Heart right ventricle (tissue), 16 donors: ENCODE measurements at regions not wholly inside any gene's neighbourhood (a gene's known extent, or its start where the extent isn't known, plus 50 kb on each side); places are given as distances from the start of the nearest gene placed in this dataset.

ENCODE experiments used
- ATAC-seq, 8 donors: fragments of 200-7000 bp; cut with Tn5 transposase; one replicate each; pipeline ENCODE4 v1.9.1; 2020; ENCODE audit warnings: mild to moderate bottlenecking in 8 of 8, moderate library complexity in 8 of 8, moderate number of reproducible peaks in 1 of 8
- DNase-seq, 2 donors: peaks; one replicate each; pipeline ENCODE4 v3.0.0-alpha.2; 2020
- H3K27ac ChIP-seq, 10 donors: fragments of 200-600 bp; sonication (generic) in 2 of 10; one replicate each; pipeline versions ENCODE4 v1.5.0 to v1.8.0; 2020 to 2022; ENCODE audit warnings: mild to moderate bottlenecking in 3 of 10
- H3K27me3 ChIP-seq, 7 donors: fragments of 200-600 bp; one replicate each; pipeline ENCODE4 v1.8.0; 2021 to 2022; ENCODE audit warnings: mild to moderate bottlenecking in 2 of 7
- H3K36me3 ChIP-seq, 9 donors: fragments of 200-600 bp; sonication (generic) in 1 of 9; one replicate each; pipeline versions ENCODE4 v1.5.0 to v1.8.0; 2020 to 2022; ENCODE audit warnings: mild to moderate bottlenecking in 2 of 9
- H3K4me1 ChIP-seq, 9 donors: fragments of 200-600 bp; sonication (generic) in 1 of 9; one replicate each; pipeline versions ENCODE4 v1.5.0 to v1.8.0; 2020 to 2022; ENCODE audit warnings: mild to moderate bottlenecking in 4 of 9
- H3K4me3 ChIP-seq, 10 donors: fragments of 200-600 bp; sonication (generic) in 2 of 10; one replicate each; pipeline versions ENCODE4 v1.5.0 to v1.8.0; 2020 to 2022; ENCODE audit warnings: mild to moderate bottlenecking in 7 of 10, moderate library complexity in 2 of 10
- H3K9me3 ChIP-seq, 11 donors: fragments of 200-600 bp in 10 of 11; sonication (generic) in 2 of 11; one replicate each; pipeline versions ENCODE4 v1.5.0 to v1.8.0; 2013 to 2022; ENCODE audit warnings: mild to moderate bottlenecking in 2 of 11, control low read depth in 1 of 11, moderate library complexity in 1 of 11
- WGBS, 2 donors: extraction: QIAGEN DNeasy Blood & Tissue Kit; methylation state at CpG; one replicate each; pipeline ENCODE4 v1.1.7; 2013; ENCODE audit warnings: inconsistent platforms in 1 of 2; 5-methylcytosine and 5-hydroxymethylcytosine counted together
- intact Hi-C, 10 donors: fragments of 100-400 bp; cut with DNase I; formaldehyde crosslinking; loops; one replicate each; pipeline versions ENCODE4 v1.11.1 to v1.14.2; 2022
- TF ChIP-seq, protein P1 (sequence below), 9 donors: fragments of 200-600 bp; sonication (generic) in 2 of 9; IDR thresholded peaks; one replicate each; pipeline versions ENCODE4 v1.5.0 to v1.8.0; 2021 to 2022; ENCODE audit warnings: antibody characterized with exemption in 9 of 9, mild to moderate bottlenecking in 5 of 9, moderate library complexity in 1 of 9
- donor health status: Arrhythmogenic right ventricular cardiomyopathy.
- donor health status: ischemic (EF 13 %, LVEDD 7.1; RV severe dilation, severe dysfunction).
- donor health status: healthy with polysubstance abuse.
- donor health status: DM: no; HTN: yes; CAD: no.
- donor health status: DM: no; HTN: no; CAD: no.
- donor health status: ischemic (EF 25% LVEDD 6.9; RV normal size, moderate dysfunction).
- donor health status: ischemic (EF 25% LVEDD 5.7; RV mildly dilated, moderate dysfunction).
- donor health status: healthy.
- donor health status: DM: yes; HTN: yes; CAD: no.
- donor health status: Ischemic cardiomyopathy.
- donor health status: ischemic (EF 35%, LVEDD 5.7; RV mildly dilated, moderate dysfunction).
- donor health status: nonischemic (EF 11% LVEDD 7.7; RV severe dilation, severe dysfunction).
- donor health status: DM: yes; HTN: yes; CAD: no.
- donor health status: PGD.
- donor health status: ischemic (EF 29% LVEDD 5.4; RV normal size, mild dysfunction).
- donor health status: nonischemic (EF 23%, LVEDD 6.1; RV moderate dilation, normal function).

DNA sequence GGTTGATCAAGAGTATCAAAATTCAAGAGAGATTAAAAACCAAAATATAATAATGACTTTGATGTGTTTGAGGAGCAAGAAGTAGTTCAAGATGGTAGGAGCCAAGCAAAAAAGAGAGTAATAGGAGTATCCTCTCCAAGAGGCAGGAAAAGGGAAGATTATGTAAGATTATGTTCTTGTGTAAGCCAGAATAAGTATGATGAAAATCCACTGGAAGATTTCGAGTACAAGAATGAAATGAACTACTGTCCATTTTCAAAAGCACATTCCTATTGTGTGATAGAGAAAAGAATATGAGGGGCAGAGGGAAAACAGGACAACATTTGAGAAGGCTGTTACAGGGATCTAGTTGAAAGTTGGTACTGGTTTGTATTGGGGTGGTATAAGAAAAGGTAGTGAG lies 659.6 kb upstream of the INTU start:
- H3K4me3 ChIP-seq, result no peak overlapping the region
- ATAC-seq, result no peak
- H3K4me1 ChIP-seq, result peaks cover 0 to 14% (median 0%) of the 10 kb centered on the region in 9 donors
- H3K9me3 ChIP-seq, result no peaks in the 10 kb centered on the region
- H3K27ac ChIP-seq, result no peak overlapping the region
- TF ChIP-seq, protein P1, sequence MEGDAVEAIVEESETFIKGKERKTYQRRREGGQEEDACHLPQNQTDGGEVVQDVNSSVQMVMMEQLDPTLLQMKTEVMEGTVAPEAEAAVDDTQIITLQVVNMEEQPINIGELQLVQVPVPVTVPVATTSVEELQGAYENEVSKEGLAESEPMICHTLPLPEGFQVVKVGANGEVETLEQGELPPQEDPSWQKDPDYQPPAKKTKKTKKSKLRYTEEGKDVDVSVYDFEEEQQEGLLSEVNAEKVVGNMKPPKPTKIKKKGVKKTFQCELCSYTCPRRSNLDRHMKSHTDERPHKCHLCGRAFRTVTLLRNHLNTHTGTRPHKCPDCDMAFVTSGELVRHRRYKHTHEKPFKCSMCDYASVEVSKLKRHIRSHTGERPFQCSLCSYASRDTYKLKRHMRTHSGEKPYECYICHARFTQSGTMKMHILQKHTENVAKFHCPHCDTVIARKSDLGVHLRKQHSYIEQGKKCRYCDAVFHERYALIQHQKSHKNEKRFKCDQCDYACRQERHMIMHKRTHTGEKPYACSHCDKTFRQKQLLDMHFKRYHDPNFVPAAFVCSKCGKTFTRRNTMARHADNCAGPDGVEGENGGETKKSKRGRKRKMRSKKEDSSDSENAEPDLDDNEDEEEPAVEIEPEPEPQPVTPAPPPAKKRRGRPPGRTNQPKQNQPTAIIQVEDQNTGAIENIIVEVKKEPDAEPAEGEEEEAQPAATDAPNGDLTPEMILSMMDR (IDR thresholded peaks at IDR 0.05), result no peak
- 79 to 82% methylated on average over 1 of the region's 1 CpG for WGBS, 2 donors
- H3K36me3 ChIP-seq, result no peaks in the 10 kb centered on the region
- no peak for DNase-seq
- intact Hi-C loops, result no loop called here
- no peaks in the 10 kb centered on the region for H3K27me3 ChIP-seq

GRCh38 chr4:126976850-126977632 lies 655.7 kb upstream of the INTU start:
- intact Hi-C loops, result no loop called here
- H3K27ac ChIP-seq, result peak overlapping the region in 6 of 10 donors; percentile 7 to 40 (median 24)
- no peaks in the 10 kb centered on the region for H3K36me3 ChIP-seq
- peak overlapping the region in 1 of 10 donors; percentile 2 for H3K4me3 ChIP-seq
- TF ChIP-seq, protein P1 (IDR thresholded peaks at IDR 0.05), result no peak
- peaks cover 0 to 14% (median 0%) of the 10 kb centered on the region in 9 donors for H3K4me1 ChIP-seq
- 10 to 15% methylated on average over 5 of the region's 5 CpGs for WGBS, 2 donors
- no peaks in the 10 kb centered on the region for H3K9me3 ChIP-seq
- DNase-seq, result peak in 1 of 2 donors; percentile 5
- no peaks in the 10 kb centered on the region for H3K27me3 ChIP-seq
- peak in 7 of 8 donors; percentile 16 to 85 (median 59) for ATAC-seq

- TF ChIP-seq, protein P1 (IDR thresholded peaks at IDR 0.05), result no peak
- Histone ChIP-seq H3K9me3 (peaks cover 0 to 27% (median 15%) of the 10 kb centered on the region in 11 donors), H3K4me1 (no peaks in the 10 kb centered on the region), H3K27me3 (no peaks in the 10 kb centered on the region), H3K4me3 (no peak overlapping the region), H3K36me3 (no peaks in the 10 kb centered on the region), H3K27ac (no peak overlapping the region)
- DNase-seq (no peak), ATAC-seq (no peak)
- WGBS, 2 donors, result 81 to 89% methylated on average over 1 of the region's 1 CpG
- intact Hi-C loops, result no loop called here
Observed at GRCh38 chr4:126986005-126986404, 646.8 kb upstream of the INTU start.

GRCh38 chr4:126986828-126987227 lies 645.9 kb upstream of the INTU start:
- ATAC-seq (no peak), DNase-seq (no peak)
- Histone ChIP-seq H3K27me3 (no peaks in the 10 kb centered on the region), H3K9me3 (peaks cover 0 to 27% (median 15%) of the 10 kb centered on the region in 11 donors), H3K4me1 (no peaks in the 10 kb centered on the region), H3K36me3 (no peaks in the 10 kb centered on the region), H3K4me3 (no peak overlapping the region), H3K27ac (no peak overlapping the region)
- intact Hi-C loops, result no loop called here
- TF ChIP-seq, protein P1 (IDR thresholded peaks at IDR 0.05), result no peak
